ENCODE measurements at regions not wholly inside any gene's neighbourhood (a gene's known extent, or its start where the extent isn't known, plus 50 kb on each side); places are given as distances from the start of the nearest gene placed in this dataset.

- DNase-seq (ENCODE audit: low spot score): no peak
These were observed 103.8 kb upstream of the SPATA13 start for GRCh38 chr13:24056616-24057137.

GRCh38 chr13:24060993-24061392, 99.5 kb upstream of the SPATA13 start:
- Histone ChIP-seq H4K20me1 (ENCODE audit: insufficient read depth, poor library complexity, severe bottlenecking) (no peaks in the 10 kb centered on the region), H3K9me2 (replicated peaks; ENCODE audit: insufficient read depth) (no peaks in the 10 kb centered on the region), H3K36me3 (replicated peaks; ENCODE audit: insufficient read depth, low read depth) (no peaks in the 10 kb centered on the region), H3K4me2 (no peak overlapping the region), H3K4me1 (ENCODE audit: insufficient read depth) (no peaks in the 10 kb centered on the region), H3K4me3 (no peak overlapping the region), H2AFZ (no peak overlapping the region), H3K27me3 (no peaks in the 10 kb centered on the region), H3K79me2 (no peaks in the 10 kb centered on the region), H3K27ac (no peak overlapping the region), H3K9me3 (ENCODE audit: low read depth) (no peaks in the 10 kb centered on the region)
- no peak for DNase-seq (ENCODE audit: low spot score)
- WGBS (ENCODE audit: low lambda C conversion rate, missing lambda C conversion rate): 69% methylated on average over 2 of the region's 2 CpGs
- no peak for TF ChIP-seq EZH2phosphoT487 (IDR thresholded peaks at IDR 0.05; ENCODE audit: low read depth, severe bottlenecking, unreplicated experiment)

More at GRCh38 chr13:24056616-24057137, 103.8 kb upstream of the SPATA13 start:
- H3K9me2 ChIP-seq (replicated peaks; ENCODE audit: insufficient read depth): no peaks in the 10 kb centered on the region
- no peak for TF ChIP-seq EZH2phosphoT487 (IDR thresholded peaks at IDR 0.05; ENCODE audit: low read depth, severe bottlenecking, unreplicated experiment)
- no peak for TF ChIP-seq EZH2 (IDR thresholded peaks at IDR 0.05; ENCODE audit: borderline replicate concordance)
- TF ChIP-seq CTCF (IDR thresholded peaks at IDR 0.05; ENCODE audit: poor library complexity): no peak
- no peak overlapping the region for H3K4me2 ChIP-seq
- H3K79me2 ChIP-seq: no peaks in the 10 kb centered on the region
- H3K4me3 ChIP-seq: no peak overlapping the region
- no peaks in the 10 kb centered on the region for H4K20me1 ChIP-seq (ENCODE audit: insufficient read depth, poor library complexity, severe bottlenecking)
- H3K4me1 ChIP-seq (ENCODE audit: insufficient read depth): no peaks in the 10 kb centered on the region
- H3K27ac ChIP-seq: no peak overlapping the region
- H3K27me3 ChIP-seq: no peaks in the 10 kb centered on the region
- H2AFZ ChIP-seq: no peak overlapping the region
- H3K36me3 ChIP-seq (replicated peaks; ENCODE audit: insufficient read depth, low read depth): no peaks in the 10 kb centered on the region
- no peaks in the 10 kb centered on the region for H3K9me3 ChIP-seq (ENCODE audit: low read depth)
- 80% methylated on average over 6 of the region's 8 CpGs for WGBS (ENCODE audit: low lambda C conversion rate, missing lambda C conversion rate)

GRCh38 chr13:24063281-24063877, 97.1 kb upstream of the SPATA13 start:
- TF ChIP-seq CTCF (IDR thresholded peaks at IDR 0.05; ENCODE audit: poor library complexity): no peak
- TF ChIP-seq EZH2phosphoT487 (IDR thresholded peaks at IDR 0.05; ENCODE audit: low read depth, severe bottlenecking, unreplicated experiment): no peak
- TF ChIP-seq EZH2 (IDR thresholded peaks at IDR 0.05; ENCODE audit: borderline replicate concordance): no peak
- no peaks in the 10 kb centered on the region for H3K27me3 ChIP-seq
- no peak overlapping the region for H3K27ac ChIP-seq
- no peaks in the 10 kb centered on the region for H3K79me2 ChIP-seq
- WGBS (ENCODE audit: low lambda C conversion rate, missing lambda C conversion rate): 72% methylated on average over 8 of the region's 8 CpGs
- no peak for DNase-seq (ENCODE audit: low spot score)
- no peaks in the 10 kb centered on the region for H3K9me3 ChIP-seq (ENCODE audit: low read depth)
- no peaks in the 10 kb centered on the region for H3K36me3 ChIP-seq (replicated peaks; ENCODE audit: insufficient read depth, low read depth)
- no peaks in the 10 kb centered on the region for H3K9me2 ChIP-seq (replicated peaks; ENCODE audit: insufficient read depth)
- H2AFZ ChIP-seq: no peak overlapping the region
- H3K4me2 ChIP-seq: no peak overlapping the region
- H3K4me3 ChIP-seq: no peak overlapping the region
- H4K20me1 ChIP-seq (ENCODE audit: insufficient read depth, poor library complexity, severe bottlenecking): no peaks in the 10 kb centered on the region
- H3K4me1 ChIP-seq (ENCODE audit: insufficient read depth): no peaks in the 10 kb centered on the region

GRCh38 chr13:24064371-24064770, 96.1 kb upstream of the SPATA13 start:
- Histone ChIP-seq H3K4me1 (ENCODE audit: insufficient read depth) (no peaks in the 10 kb centered on the region), H3K27ac (no peak overlapping the region), H3K36me3 (replicated peaks; ENCODE audit: insufficient read depth, low read depth) (no peaks in the 10 kb centered on the region), H3K9me3 (ENCODE audit: low read depth) (no peaks in the 10 kb centered on the region), H3K4me3 (no peak overlapping the region), H3K4me2 (no peak overlapping the region), H4K20me1 (ENCODE audit: insufficient read depth, poor library complexity, severe bottlenecking) (no peaks in the 10 kb centered on the region), H3K27me3 (no peaks in the 10 kb centered on the region), H3K9me2 (replicated peaks; ENCODE audit: insufficient read depth) (no peaks in the 10 kb centered on the region), H3K79me2 (no peaks in the 10 kb centered on the region), H2AFZ (no peak overlapping the region)
- DNase-seq (ENCODE audit: low spot score): no peak
- no peak for TF ChIP-seq CTCF (IDR thresholded peaks at IDR 0.05; ENCODE audit: poor library complexity)
- no peak for TF ChIP-seq EZH2 (IDR thresholded peaks at IDR 0.05; ENCODE audit: borderline replicate concordance)
- no peak for TF ChIP-seq EZH2phosphoT487 (IDR thresholded peaks at IDR 0.05; ENCODE audit: low read depth, severe bottlenecking, unreplicated experiment)
- WGBS (ENCODE audit: low lambda C conversion rate, missing lambda C conversion rate): 87% methylated on average over 3 of the region's 3 CpGs

Measured in hepatocyte (in vitro differentiated cells).